GM21529 (cell line): ENCODE measurements at regions not wholly inside any gene's neighbourhood (a gene's known extent, or its start where the extent isn't known, plus 50 kb on each side); places are given as distances from the start of the nearest gene placed in this dataset.
"Not testable (repeated sequence)": the region's sequence is repeated elsewhere in the genome, so short reads cannot be mapped to it uniquely, and the experiment has no call there.

ENCODE experiments used
- ATAC-seq: cut with Tn5 transposase; IDR thresholded peaks from one replicate; pipeline ENCODE4 v1.9.1; 2021; ENCODE audit not compliant: unreplicated experiment

- ATAC-seq, result no peak
Measured at GRCh38 chr4:110424144-110424543, 51.8 kb upstream of the ENPEP start.

GRCh38 chr4:110418641-110419040 is 57.3 kb upstream of the ENPEP start:
- no peak for ATAC-seq

- no peak for ATAC-seq
Measured at GRCh38 chr4:110417136-110417535, 58.8 kb upstream of the ENPEP start.

DNA sequence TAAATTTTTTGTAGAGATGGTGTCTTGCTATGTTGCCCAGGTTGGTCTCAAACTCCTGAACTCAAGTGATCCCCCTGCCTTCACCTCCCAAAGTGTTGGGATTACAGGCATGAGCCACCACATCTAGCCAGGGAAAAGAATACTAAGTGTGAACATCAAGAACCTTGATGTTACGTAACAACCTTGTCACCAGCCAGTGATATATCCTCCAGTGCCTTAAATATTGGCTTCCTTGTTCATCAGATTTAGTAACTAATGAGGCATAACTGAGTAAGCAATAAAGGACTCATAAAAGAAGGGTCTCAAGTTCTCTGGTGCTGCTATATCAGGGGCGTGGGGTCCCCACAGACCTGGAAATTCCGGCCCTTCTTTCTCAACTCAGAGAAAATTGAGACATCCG is 60.5 kb upstream of the ENPEP start:
- no peak for ATAC-seq

- ATAC-seq, result no peak
Measured at GRCh38 chr4:110415041-110415440, 60.9 kb upstream of the ENPEP start.

- ATAC-seq, result no peak
Measured at GRCh38 chr4:110414561-110414920, 61.4 kb upstream of the ENPEP start.

- not testable (repeated sequence) for ATAC-seq
Measured at GRCh38 chr4:110413807-110414560, 62.0 kb upstream of the ENPEP start.

- ATAC-seq, result no peak
Measured at GRCh38 chr4:110412354-110413065, 63.4 kb upstream of the ENPEP start.

DNA sequence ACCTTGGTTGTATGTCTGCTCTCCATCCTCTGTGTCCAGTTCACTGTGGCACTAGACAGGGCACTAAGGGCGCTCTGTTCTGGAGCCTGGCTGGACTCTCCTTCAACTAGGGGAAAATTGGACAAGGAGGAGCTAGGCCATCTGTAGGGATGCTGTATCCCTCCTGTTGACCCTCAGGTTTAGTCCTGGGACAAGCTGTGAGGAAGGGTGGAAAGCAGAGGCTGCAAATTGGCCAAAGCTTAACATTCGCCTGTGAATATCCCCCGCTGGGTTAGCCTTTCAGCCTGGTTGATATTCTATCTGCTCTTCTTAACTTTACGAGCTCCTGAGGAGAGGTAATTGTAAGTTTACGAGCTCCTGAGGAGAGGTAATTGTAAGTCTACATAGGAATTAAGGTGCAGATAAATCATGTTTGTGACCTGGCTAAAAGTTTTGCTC is 64.4 kb upstream of the ENPEP start:
- ATAC-seq, result no peak

GRCh38 chr4:110410853-110411573 is 64.9 kb upstream of the ENPEP start:
- ATAC-seq, result not testable (repeated sequence)

DNA sequence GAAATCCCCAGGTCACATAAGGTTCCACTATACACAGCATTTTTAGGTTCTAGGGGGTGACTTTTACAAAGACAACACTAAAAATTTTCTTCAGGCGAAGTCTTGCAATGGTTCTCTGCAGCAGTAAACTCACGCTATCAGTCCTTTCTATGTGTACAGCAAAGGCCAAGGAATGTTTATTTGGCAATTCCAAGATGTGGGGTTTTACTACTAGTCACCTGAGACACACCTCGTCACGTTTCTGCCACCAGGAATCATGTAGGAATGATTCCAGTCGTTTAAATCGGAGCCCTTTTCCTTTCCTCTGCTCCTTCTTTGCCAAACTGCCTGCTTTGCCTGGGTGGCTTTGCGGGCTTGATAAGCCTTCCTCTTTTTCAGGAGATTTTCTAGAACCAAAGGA is 75.9 kb upstream of the ENPEP start:
- ATAC-seq, result no peak

- ATAC-seq, result not testable (repeated sequence)
Measured at GRCh38 chr4:110399046-110399445, 76.9 kb upstream of the ENPEP start.

GRCh38 chr4:110396963-110397362 is 79.0 kb upstream of the ENPEP start:
- ATAC-seq, result no peak

DNA sequence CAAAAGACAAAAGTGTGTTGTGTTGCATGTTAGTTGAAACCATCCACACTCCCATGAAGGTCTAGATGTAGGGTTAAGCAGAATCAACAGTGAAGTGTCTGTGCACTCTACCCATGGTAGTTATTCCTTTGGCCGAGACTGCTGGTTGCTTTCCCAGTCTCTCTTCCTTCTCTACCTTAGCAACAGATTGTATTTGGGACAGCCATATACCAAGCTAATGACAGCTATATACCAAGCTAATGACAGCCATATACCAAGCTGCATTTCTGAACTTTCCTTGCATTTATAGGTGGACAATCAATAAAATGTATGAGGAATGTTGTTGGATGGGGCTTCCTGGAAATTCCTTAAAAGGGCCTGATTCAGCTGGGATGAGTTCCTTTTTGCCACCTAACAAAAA is 80.5 kb upstream of the ENPEP start:
- no peak for ATAC-seq

- no peak for ATAC-seq
Measured at GRCh38 chr4:110394871-110395270, 81.1 kb upstream of the ENPEP start.

- no peak for ATAC-seq
Measured at GRCh38 chr4:110381784-110382183, 94.2 kb upstream of the ENPEP start.

DNA sequence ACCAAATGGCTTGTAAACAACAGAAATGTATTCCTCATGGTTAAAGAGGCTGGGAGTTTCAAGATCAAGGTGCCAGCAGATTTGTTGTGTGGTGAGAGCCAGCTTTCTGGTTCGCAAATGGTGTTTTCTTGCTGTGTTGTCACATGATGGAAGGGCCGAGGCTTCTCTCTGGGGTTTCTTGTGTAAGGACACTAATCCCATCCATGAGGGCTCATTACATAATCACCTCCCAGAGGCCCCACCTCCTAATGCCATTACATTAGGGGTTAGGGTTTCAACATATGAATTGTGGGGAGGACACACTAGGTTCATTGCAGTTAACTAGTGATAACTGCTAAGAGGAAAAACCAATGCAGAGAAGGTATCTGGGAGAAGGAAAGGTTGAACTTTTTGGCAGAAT is 103.5 kb upstream of the ENPEP start:
- ATAC-seq, result no peak

DNA sequence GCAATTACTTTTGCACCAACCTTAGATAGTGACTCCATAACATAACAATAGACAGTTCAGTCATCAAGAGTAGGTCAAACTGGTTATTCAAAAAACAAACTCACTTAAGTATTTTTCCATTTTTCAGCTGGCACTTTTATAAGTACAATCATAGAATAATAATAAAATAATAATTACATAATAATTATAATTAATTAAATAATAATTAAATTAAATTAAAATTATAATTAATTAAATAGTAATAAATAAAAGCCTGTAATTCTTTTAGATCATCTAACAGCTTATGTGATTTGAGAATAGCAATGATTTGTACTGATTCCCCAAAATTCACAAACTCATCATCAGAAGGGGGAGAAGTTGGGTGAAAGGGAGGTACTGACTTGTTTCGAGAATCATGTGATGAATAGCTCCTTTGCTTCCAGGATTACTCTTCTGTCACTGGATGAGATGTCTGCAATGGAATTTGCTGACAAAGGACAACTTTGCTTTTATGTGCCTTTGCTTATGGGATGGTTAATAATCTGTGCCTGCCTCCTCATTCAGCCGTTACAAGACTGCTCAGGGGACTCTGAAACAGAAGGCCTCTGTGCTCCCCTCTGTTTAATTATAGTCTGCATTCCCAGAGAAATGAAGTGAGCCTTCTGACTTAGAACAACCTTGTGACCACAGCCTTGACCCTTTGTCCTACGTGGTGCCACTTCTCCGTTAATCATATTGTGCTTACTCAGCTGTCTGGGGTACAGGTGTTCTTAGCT is 104.8 kb upstream of the ENPEP start:
- no peak for ATAC-seq

GRCh38 chr4:110368409-110368808 is 107.5 kb upstream of the ENPEP start:
- no peak for ATAC-seq

- ATAC-seq, result no peak
Measured at GRCh38 chr4:110367156-110367555, 108.8 kb upstream of the ENPEP start.

DNA sequence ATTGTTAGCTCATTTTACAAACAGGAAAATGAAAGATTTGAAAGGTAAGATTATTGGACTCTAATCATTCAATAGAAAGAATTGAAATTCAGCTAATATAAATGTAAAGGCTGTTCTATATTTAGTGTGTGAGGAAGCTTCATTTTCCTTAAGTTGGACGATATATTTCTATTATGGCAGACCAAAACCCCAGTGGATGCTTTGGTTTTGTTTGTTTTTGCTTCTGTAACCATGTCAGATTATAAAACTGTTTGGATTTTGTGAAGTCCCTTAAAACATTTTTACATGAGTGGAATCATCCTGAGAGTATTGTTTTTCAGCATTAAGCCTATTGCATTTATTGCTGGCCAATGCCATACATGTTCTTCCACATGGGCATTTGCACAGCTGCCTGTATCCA is 110.2 kb upstream of the ENPEP start:
- no peak for ATAC-seq
